Chondrocyte (in vitro differentiated cells): ENCODE measurements at regions not wholly inside any gene's neighbourhood (a gene's known extent, or its start where the extent isn't known, plus 50 kb on each side); places are given as distances from the start of the nearest gene placed in this dataset.

Experiments used
- DNase-seq: peaks from one replicate; pipeline ENCODE4 v3.0.0; 2021; ENCODE audit warnings: mixed read lengths, low spot score
- H3K27ac Mint-ChIP-seq: one replicate; pipeline ENCODE4 v1.8.0; 2021; ENCODE audit warnings: mild to moderate bottlenecking, moderate library complexity, mixed read lengths; ENCODE audit not compliant: unreplicated experiment
- H3K27me3 Mint-ChIP-seq: 2 replicates; pipeline ENCODE4 v1.8.0; 2021; ENCODE audit warnings: low read depth, mixed read lengths
- H3K36me3 Mint-ChIP-seq: 2 replicates; pipeline ENCODE4 v1.8.0; 2021; ENCODE audit warnings: low read depth, mixed read lengths
- H3K4me1 Mint-ChIP-seq: 2 replicates; pipeline ENCODE4 v1.8.0; 2021; ENCODE audit warnings: low read depth, mild to moderate bottlenecking, mixed read lengths
- H3K4me3 Mint-ChIP-seq: one replicate; pipeline ENCODE4 v1.8.0; 2021; ENCODE audit warnings: mild to moderate bottlenecking, moderate library complexity, mixed read lengths; ENCODE audit not compliant: unreplicated experiment
- H3K9me3 Mint-ChIP-seq: 2 replicates; pipeline ENCODE4 v1.8.0; 2021; ENCODE audit warnings: low read depth, mixed read lengths
- TF ChIP-seq, protein P1 (sequence below): fragments of 200-600 bp; sonication (generic); IDR thresholded peaks from 2 replicates; pipeline ENCODE4 v1.5.0; 2021; ENCODE audit warnings: antibody characterized with exemption, mild to moderate bottlenecking, moderate library complexity

DNA sequence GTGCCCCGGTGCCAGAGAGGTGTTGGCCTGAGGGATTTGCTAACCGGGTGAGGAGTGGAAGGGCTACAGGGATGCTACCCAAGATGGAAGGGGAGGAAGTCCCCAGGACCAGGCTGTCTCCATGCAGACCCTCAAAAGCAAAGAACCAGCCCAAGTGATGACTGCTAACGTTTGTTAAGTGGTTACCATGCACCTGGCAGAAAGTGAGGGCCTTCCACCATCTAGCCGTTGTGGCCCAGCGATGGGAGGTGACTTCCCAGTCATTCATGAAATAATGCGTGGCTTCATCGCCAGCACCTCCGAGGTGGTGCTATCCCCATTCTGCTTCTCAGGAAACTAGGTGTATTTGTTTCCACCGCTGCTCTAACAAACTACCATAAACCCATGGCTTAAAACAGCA is 86.8 kb upstream of the LANCL2 start:
- H3K27me3 Mint-ChIP-seq: peaks cover 13% of the 10 kb centered on the region
- no peaks in the 10 kb centered on the region for H3K36me3 Mint-ChIP-seq
- H3K27ac Mint-ChIP-seq: no peak overlapping the region
- TF ChIP-seq, protein P1, sequence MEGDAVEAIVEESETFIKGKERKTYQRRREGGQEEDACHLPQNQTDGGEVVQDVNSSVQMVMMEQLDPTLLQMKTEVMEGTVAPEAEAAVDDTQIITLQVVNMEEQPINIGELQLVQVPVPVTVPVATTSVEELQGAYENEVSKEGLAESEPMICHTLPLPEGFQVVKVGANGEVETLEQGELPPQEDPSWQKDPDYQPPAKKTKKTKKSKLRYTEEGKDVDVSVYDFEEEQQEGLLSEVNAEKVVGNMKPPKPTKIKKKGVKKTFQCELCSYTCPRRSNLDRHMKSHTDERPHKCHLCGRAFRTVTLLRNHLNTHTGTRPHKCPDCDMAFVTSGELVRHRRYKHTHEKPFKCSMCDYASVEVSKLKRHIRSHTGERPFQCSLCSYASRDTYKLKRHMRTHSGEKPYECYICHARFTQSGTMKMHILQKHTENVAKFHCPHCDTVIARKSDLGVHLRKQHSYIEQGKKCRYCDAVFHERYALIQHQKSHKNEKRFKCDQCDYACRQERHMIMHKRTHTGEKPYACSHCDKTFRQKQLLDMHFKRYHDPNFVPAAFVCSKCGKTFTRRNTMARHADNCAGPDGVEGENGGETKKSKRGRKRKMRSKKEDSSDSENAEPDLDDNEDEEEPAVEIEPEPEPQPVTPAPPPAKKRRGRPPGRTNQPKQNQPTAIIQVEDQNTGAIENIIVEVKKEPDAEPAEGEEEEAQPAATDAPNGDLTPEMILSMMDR: no peak
- DNase-seq: no peak
- H3K4me1 Mint-ChIP-seq: no peaks in the 10 kb centered on the region
- no peaks in the 10 kb centered on the region for H3K9me3 Mint-ChIP-seq
- H3K4me3 Mint-ChIP-seq: no peak overlapping the region

DNA sequence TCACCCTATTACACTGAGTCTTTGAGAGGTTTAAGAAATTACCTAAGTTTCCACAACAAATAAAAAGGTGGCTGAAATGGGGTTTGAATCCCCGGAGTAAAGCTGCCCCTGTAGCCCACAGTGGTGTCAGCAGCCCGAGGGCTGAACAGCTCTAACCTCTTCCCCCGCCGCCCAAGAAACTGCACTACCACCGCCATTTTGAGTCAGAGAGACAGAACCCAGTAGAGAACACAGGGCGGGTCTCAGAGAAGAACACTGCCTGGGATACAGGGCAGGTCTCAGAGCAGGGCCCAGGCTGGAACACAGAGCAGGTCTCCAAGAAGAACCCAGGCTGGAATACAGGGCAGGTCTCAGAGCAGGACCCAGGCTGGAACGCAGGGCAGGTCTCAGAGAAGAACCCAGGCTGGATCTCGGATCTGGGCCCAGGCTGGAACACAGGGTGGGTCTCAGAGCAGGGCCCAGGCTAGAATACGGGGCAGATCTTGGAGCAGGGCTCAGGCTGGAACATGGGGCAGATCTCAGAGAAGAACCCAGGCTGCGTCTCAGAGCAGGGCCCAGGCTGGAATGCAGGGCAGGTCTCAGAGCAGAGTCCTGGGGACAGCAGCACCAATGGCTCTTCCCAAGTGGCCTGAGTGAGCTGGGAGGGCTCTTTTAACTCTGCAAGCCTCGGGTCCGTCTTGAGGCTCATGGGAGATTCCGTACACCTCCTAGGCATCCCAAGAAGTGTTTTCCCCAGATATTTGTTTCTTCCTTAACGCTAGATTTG is 85.9 kb upstream of the LANCL2 start:
- Mint-ChIP-seq H3K4me3 (no peak overlapping the region), H3K27me3 (peaks cover 10% of the 10 kb centered on the region), H3K9me3 (no peaks in the 10 kb centered on the region), H3K4me1 (no peaks in the 10 kb centered on the region), H3K36me3 (no peaks in the 10 kb centered on the region), H3K27ac (no peak overlapping the region)
- no peak for DNase-seq
- TF ChIP-seq, protein P1: no peak

DNA sequence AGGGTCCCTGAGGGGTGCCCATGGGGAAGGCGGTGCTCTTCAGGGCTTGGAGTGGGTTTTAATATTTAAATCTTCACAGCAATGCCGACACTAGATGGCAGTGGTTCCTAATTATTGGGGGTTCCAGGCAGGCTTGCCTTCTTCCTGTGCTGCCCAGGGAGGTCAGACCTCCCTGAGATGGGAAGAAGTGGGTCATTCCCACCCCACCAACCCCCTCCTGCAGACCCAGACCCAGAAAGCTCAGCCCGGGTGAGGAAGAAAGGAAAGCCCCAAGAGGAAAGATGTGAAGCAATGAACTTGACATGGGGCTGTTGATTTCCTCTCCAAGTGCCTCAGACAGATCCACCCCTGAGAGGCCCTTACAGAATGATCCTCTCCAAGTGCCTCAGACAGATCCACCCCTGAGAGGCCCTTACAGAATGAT is 85.1 kb upstream of the LANCL2 start:
- TF ChIP-seq, protein P1: peak; percentile 92
- Mint-ChIP-seq H3K27me3 (peaks cover 10% of the 10 kb centered on the region), H3K4me1 (no peaks in the 10 kb centered on the region), H3K4me3 (no peak overlapping the region), H3K36me3 (no peaks in the 10 kb centered on the region), H3K27ac (no peak overlapping the region), H3K9me3 (no peaks in the 10 kb centered on the region)
- DNase-seq: no peak

DNA sequence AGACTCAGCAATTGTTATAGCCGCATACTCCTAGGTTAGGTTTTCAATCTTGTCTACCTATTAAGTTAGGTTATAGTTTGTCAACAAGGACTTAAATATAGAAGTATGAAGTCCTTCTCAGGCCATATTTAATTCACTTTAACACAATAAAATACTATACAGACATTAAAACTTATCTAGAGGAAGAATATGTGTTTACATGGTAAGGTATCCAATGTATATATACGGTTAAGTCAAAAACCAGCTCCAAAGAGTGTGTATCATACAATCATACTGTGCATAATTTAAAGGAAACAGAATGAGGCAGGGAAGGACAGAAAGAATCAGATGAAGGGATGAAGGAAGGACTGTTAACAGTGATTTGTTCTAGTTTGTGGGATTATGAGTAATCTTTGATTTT is 79.5 kb upstream of the LANCL2 start:
- Mint-ChIP-seq H3K36me3 (no peaks in the 10 kb centered on the region), H3K27me3 (peaks cover 41% of the 10 kb centered on the region), H3K27ac (no peak overlapping the region), H3K4me1 (no peaks in the 10 kb centered on the region), H3K4me3 (no peak overlapping the region), H3K9me3 (no peaks in the 10 kb centered on the region)
- TF ChIP-seq, protein P1: no peak
- DNase-seq: no peak

DNA sequence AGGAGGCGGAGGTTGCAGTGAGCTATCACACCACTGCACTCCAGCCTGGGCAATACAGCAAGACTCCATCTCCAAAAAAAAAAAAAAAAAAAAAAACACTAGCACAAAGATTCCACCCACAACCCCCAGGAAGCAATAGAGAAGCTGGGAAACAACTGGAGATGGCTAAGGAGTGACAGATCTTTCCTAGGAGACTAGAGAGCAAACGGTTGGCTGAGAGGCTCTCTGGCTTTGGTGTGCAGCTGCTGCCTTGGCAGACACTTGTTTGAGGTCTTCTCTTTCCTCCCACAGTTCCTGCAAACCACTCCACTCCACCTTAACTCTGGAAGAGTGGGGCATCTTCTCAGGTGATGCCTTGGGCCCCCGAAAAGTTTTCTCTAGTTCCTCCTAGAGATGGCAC is 78.5 kb upstream of the LANCL2 start:
- TF ChIP-seq, protein P1: no peak
- H3K27me3 Mint-ChIP-seq: peaks cover 50% of the 10 kb centered on the region
- H3K27ac Mint-ChIP-seq: no peak overlapping the region
- H3K4me3 Mint-ChIP-seq: no peak overlapping the region
- no peaks in the 10 kb centered on the region for H3K36me3 Mint-ChIP-seq
- no peak for DNase-seq
- no peaks in the 10 kb centered on the region for H3K4me1 Mint-ChIP-seq
- H3K9me3 Mint-ChIP-seq: no peaks in the 10 kb centered on the region
